ENCODE measurements at regions not wholly inside any gene's neighbourhood (a gene's known extent, or its start where the extent isn't known, plus 50 kb on each side); places are given as distances from the start of the nearest gene placed in this dataset.

DNA sequence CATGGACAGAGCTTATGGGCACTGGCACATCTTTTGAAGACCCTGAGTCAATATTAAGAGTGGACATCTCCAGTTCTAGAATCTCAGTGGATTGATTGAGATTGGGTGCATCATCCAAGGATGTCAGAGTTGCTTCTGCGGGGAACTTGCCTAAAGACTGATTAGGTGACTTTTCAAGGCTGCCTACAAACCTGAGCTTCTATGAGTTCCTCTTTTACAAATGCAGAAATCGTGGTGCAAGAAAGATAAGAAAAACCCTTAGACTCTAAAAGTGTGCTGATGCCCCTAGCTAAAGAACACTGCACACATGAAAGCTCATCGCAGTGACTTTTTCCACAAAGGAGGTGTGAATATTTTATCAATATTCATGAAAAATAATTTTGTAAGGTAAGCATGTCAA, 86.8 kb upstream of the NEDD4L start:
- TF ChIP-seq SRF (IDR thresholded peaks at IDR 0.05; ENCODE audit: low read depth, low read length): no peak
- TF ChIP-seq HDAC6 (IDR thresholded peaks at IDR 0.05; ENCODE audit: low read depth, low read length): no peak
- TF ChIP-seq, protein P1, sequence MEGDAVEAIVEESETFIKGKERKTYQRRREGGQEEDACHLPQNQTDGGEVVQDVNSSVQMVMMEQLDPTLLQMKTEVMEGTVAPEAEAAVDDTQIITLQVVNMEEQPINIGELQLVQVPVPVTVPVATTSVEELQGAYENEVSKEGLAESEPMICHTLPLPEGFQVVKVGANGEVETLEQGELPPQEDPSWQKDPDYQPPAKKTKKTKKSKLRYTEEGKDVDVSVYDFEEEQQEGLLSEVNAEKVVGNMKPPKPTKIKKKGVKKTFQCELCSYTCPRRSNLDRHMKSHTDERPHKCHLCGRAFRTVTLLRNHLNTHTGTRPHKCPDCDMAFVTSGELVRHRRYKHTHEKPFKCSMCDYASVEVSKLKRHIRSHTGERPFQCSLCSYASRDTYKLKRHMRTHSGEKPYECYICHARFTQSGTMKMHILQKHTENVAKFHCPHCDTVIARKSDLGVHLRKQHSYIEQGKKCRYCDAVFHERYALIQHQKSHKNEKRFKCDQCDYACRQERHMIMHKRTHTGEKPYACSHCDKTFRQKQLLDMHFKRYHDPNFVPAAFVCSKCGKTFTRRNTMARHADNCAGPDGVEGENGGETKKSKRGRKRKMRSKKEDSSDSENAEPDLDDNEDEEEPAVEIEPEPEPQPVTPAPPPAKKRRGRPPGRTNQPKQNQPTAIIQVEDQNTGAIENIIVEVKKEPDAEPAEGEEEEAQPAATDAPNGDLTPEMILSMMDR (IDR thresholded peaks at IDR 0.05; ENCODE audit: control extremely low read depth in 1 of 3, insufficient read depth in 1 of 3, low read depth in 1 of 3, low read length in 3 of 3): no peak
- TF ChIP-seq SP4 (IDR thresholded peaks at IDR 0.05; ENCODE audit: low read length): no peak
- TF ChIP-seq, protein P2, sequence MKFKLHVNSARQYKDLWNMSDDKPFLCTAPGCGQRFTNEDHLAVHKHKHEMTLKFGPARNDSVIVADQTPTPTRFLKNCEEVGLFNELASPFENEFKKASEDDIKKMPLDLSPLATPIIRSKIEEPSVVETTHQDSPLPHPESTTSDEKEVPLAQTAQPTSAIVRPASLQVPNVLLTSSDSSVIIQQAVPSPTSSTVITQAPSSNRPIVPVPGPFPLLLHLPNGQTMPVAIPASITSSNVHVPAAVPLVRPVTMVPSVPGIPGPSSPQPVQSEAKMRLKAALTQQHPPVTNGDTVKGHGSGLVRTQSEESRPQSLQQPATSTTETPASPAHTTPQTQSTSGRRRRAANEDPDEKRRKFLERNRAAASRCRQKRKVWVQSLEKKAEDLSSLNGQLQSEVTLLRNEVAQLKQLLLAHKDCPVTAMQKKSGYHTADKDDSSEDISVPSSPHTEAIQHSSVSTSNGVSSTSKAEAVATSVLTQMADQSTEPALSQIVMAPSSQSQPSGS (IDR thresholded peaks at IDR 0.05; ENCODE audit: low read length): no peak
- TF ChIP-seq TBP (IDR thresholded peaks at IDR 0.05; ENCODE audit: low read depth, low read length): no peak
- TF ChIP-seq SIX5 (IDR thresholded peaks at IDR 0.05; ENCODE audit: low read depth, low read length): no peak
- TF ChIP-seq BRCA1 (IDR thresholded peaks at IDR 0.05; ENCODE audit: low read depth, low read length): no peak
- TF ChIP-seq RNF2 (IDR thresholded peaks at IDR 0.05; ENCODE audit: borderline replicate concordance, low read depth, low read length, missing control alignments, poor library complexity, severe bottlenecking): no peak
- no peak for TF ChIP-seq ZNF274 (IDR thresholded peaks at IDR 0.05; ENCODE audit: borderline replicate concordance, extremely low read depth, low read length)
- no peak for TF ChIP-seq RFX5 (IDR thresholded peaks at IDR 0.05; ENCODE audit: borderline replicate concordance, low read depth, low read length)
- no peak for TF ChIP-seq POLR2A (IDR thresholded peaks at IDR 0.05; ENCODE audit: control extremely low read depth in 1 of 2, low read depth in 2 of 2, low read length in 2 of 2)
- no peak for TF ChIP-seq HDAC2 (IDR thresholded peaks at IDR 0.05; ENCODE audit: borderline replicate concordance in 1 of 2, low read depth in 2 of 2, low read length in 2 of 2)
- TF ChIP-seq GABPA (IDR thresholded peaks at IDR 0.05; ENCODE audit: borderline replicate concordance, insufficient read depth, low read length): no peak
